ENCODE measurements at regions not wholly inside any gene's neighbourhood (a gene's known extent, or its start where the extent isn't known, plus 50 kb on each side); places are given as distances from the start of the nearest gene placed in this dataset.

GRCh38 chr3:71902258-71903111 is 117.5 kb upstream of the PROK2 start:
- Histone ChIP-seq H3K36me3 (no peaks in the 10 kb centered on the region), H3K27ac (replicated peaks in 1 of 4) (no peak overlapping the region), H3K4me3 (no peak overlapping the region), H3K4me1 (peaks cover 0 to 11% (median 4%) of the 10 kb centered on the region in 4 donors), H3K27me3 (no peaks in the 10 kb centered on the region), H3K9me3 (no peaks in the 10 kb centered on the region)
- no peak for DNase-seq (ENCODE audit: extremely low spot score)
- TF ChIP-seq POLR2AphosphoS5 (IDR thresholded peaks at IDR 0.05) (no peak), POLR2A (IDR thresholded peaks at IDR 0.05; ENCODE audit: low read depth) (no peak), EP300 (IDR thresholded peaks at IDR 0.05) (no peak), CTCF (IDR thresholded peaks at IDR 0.05) (no peak)
- WGBS = 76% methylated on average over 4 of the region's 4 CpGs
- intact Hi-C loops (cut with DNase I) = no loop called here

GRCh38 chr3:71901645-71902044 is 116.7 kb upstream of the PROK2 start:
- WGBS = 79% methylated on average over 9 of the region's 9 CpGs
- Histone ChIP-seq H3K36me3 (no peaks in the 10 kb centered on the region), H3K9me3 (no peaks in the 10 kb centered on the region), H3K27me3 (no peaks in the 10 kb centered on the region), H3K27ac (replicated peaks in 1 of 4) (no peak overlapping the region), H3K4me1 (peaks cover 0 to 7% (median 4%) of the 10 kb centered on the region in 4 donors), H3K4me3 (no peak overlapping the region)
- TF ChIP-seq POLR2A (IDR thresholded peaks at IDR 0.05; ENCODE audit: low read depth) = no peak
- TF ChIP-seq POLR2AphosphoS5 (IDR thresholded peaks at IDR 0.05) = no peak
- no peak for TF ChIP-seq EP300 (IDR thresholded peaks at IDR 0.05)
- TF ChIP-seq CTCF (IDR thresholded peaks at IDR 0.05) = no peak
- intact Hi-C loops (cut with DNase I) = no loop called here
- DNase-seq (ENCODE audit: extremely low spot score) = no peak

GRCh38 chr3:71900057-71900456 is 115.1 kb upstream of the PROK2 start:
- WGBS = 96% methylated on average over 2 of the region's 2 CpGs
- TF ChIP-seq POLR2A (IDR thresholded peaks at IDR 0.05; ENCODE audit: low read depth) = no peak
- no peak for TF ChIP-seq POLR2AphosphoS5 (IDR thresholded peaks at IDR 0.05)
- TF ChIP-seq CTCF (IDR thresholded peaks at IDR 0.05) = no peak
- no peak for TF ChIP-seq EP300 (IDR thresholded peaks at IDR 0.05)
- no peak overlapping the region for H3K4me3 ChIP-seq
- no peaks in the 10 kb centered on the region for H3K9me3 ChIP-seq
- H3K27ac ChIP-seq (replicated peaks in 1 of 4) = no peak overlapping the region
- no peak for DNase-seq (ENCODE audit: extremely low spot score)
- intact Hi-C loops (cut with DNase I) = no loop called here
- no peaks in the 10 kb centered on the region for H3K27me3 ChIP-seq
- H3K4me1 ChIP-seq = peaks cover 0 to 7% (median 4%) of the 10 kb centered on the region in 4 donors
- H3K36me3 ChIP-seq = no peaks in the 10 kb centered on the region

GRCh38 chr3:71896751-71897150 is 111.8 kb upstream of the PROK2 start:
- no peak overlapping the region for H3K27ac ChIP-seq (replicated peaks in 1 of 4)
- WGBS = 87% methylated on average over 4 of the region's 4 CpGs
- peaks cover 0 to 2% (median under 1%) of the 10 kb centered on the region in 4 donors for H3K4me1 ChIP-seq
- no peak for DNase-seq (ENCODE audit: extremely low spot score)
- no peak for TF ChIP-seq EP300 (IDR thresholded peaks at IDR 0.05)
- H3K9me3 ChIP-seq = no peaks in the 10 kb centered on the region
- H3K36me3 ChIP-seq = no peaks in the 10 kb centered on the region
- H3K27me3 ChIP-seq = no peaks in the 10 kb centered on the region
- intact Hi-C loops (cut with DNase I) = no loop called here
- no peak overlapping the region for H3K4me3 ChIP-seq

GRCh38 chr3:71893702-71894479 is 108.9 kb upstream of the PROK2 start:
- TF ChIP-seq POLR2AphosphoS5 (IDR thresholded peaks at IDR 0.05) = no peak
- no peak for TF ChIP-seq EP300 (IDR thresholded peaks at IDR 0.05)
- TF ChIP-seq CTCF (IDR thresholded peaks at IDR 0.05) = no peak
- no peak for TF ChIP-seq POLR2A (IDR thresholded peaks at IDR 0.05; ENCODE audit: low read depth)
- H3K4me3 ChIP-seq = no peak overlapping the region
- H3K9me3 ChIP-seq = no peaks in the 10 kb centered on the region
- WGBS = 90% methylated on average over 6 of the region's 6 CpGs
- peaks cover 11 to 22% (median 18%) of the 10 kb centered on the region in 4 donors for H3K4me1 ChIP-seq
- H3K27ac ChIP-seq (replicated peaks in 1 of 4) = no peak overlapping the region
- intact Hi-C loops (cut with DNase I) = no loop called here
- DNase-seq (ENCODE audit: extremely low spot score) = no peak
- no peaks in the 10 kb centered on the region for H3K27me3 ChIP-seq
- H3K36me3 ChIP-seq = no peaks in the 10 kb centered on the region

All from esophagus muscularis mucosa (tissue), 4 donors.